Transverse colon (tissue), 3 donors: ENCODE measurements at regions not wholly inside any gene's neighbourhood (a gene's known extent, or its start where the extent isn't known, plus 50 kb on each side); places are given as distances from the start of the nearest gene placed in this dataset.

ENCODE experiments used
- CTCF ChIP-seq, 5 experiments: fragments of 200-600 bp in 3 of 5; fragments of 450-650 bp in 2 of 5; sonication (generic) in 3 of 5; IDR thresholded peaks; 1 replicate in 2 of 5; 2 replicates in 3 of 5; pipeline ENCODE4 v1.5.1; 2016 to 2017; ENCODE audit warnings: antibody characterized with exemption in 5 of 5, inconsistent platforms in 3 of 5, mild to moderate bottlenecking in 2 of 5, moderate library complexity in 1 of 5
- POLR2A ChIP-seq: fragments of 450-650 bp; IDR thresholded peaks from one replicate; pipeline ENCODE4 v1.6.1; 2016; ENCODE audit warnings: antibody characterized with exemption, mild to moderate bottlenecking, moderate library complexity

GRCh38 chr20:48490961-48491831 lies 336.6 kb downstream of the PREX1 start:
- TF ChIP-seq POLR2A (no peak), CTCF (IDR thresholded peaks at IDR 0.05) (no peak)
